Breast epithelium (tissue), 3 donors: ENCODE measurements at regions not wholly inside any gene's neighbourhood (a gene's known extent, or its start where the extent isn't known, plus 50 kb on each side); places are given as distances from the start of the nearest gene placed in this dataset.

Source experiments
- POLR2A ChIP-seq: fragments of 450-650 bp; IDR thresholded peaks from one replicate; pipeline ENCODE4 v1.6.1; 2016; ENCODE audit warnings: antibody characterized with exemption, mild to moderate bottlenecking, moderate library complexity
- POLR2AphosphoS5 ChIP-seq, 3 donors: sonication (generic); formaldehyde crosslinking; IDR thresholded peaks; one replicate each; pipeline ENCODE4 v1.6.1; 2017; ENCODE audit warnings: antibody characterized with exemption in 3 of 3
- TF ChIP-seq, protein P1 (sequence below), 3 donors: fragments of 450-650 bp; IDR thresholded peaks; one replicate each; pipeline ENCODE4 v1.5.1; 2016 to 2017; ENCODE audit warnings: antibody characterized with exemption in 3 of 3, mild to moderate bottlenecking in 3 of 3, moderate library complexity in 3 of 3

DNA sequence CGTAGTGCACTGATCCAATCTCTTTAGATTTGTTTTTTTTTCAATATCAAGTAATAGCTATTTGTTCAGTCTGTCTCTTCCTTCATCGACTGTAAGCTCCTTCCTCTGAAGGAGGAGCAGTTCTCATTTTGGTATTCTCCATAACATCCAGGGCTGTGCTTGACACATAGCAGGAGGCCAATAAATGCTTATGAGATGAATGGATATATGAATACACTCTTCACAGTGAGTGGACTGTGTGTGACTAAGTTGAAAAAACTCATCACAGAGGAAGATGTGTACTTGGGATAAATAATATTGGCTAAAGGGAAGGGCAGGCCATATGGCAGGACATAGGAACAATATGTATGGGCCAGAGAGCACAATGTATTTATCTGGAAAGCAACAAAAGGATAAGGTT lies 205.3 kb upstream of the PRICKLE1 start:
- no peak for TF ChIP-seq POLR2A
- TF ChIP-seq POLR2AphosphoS5 (IDR thresholded peaks at IDR 0.05): no peak
- TF ChIP-seq, protein P1, sequence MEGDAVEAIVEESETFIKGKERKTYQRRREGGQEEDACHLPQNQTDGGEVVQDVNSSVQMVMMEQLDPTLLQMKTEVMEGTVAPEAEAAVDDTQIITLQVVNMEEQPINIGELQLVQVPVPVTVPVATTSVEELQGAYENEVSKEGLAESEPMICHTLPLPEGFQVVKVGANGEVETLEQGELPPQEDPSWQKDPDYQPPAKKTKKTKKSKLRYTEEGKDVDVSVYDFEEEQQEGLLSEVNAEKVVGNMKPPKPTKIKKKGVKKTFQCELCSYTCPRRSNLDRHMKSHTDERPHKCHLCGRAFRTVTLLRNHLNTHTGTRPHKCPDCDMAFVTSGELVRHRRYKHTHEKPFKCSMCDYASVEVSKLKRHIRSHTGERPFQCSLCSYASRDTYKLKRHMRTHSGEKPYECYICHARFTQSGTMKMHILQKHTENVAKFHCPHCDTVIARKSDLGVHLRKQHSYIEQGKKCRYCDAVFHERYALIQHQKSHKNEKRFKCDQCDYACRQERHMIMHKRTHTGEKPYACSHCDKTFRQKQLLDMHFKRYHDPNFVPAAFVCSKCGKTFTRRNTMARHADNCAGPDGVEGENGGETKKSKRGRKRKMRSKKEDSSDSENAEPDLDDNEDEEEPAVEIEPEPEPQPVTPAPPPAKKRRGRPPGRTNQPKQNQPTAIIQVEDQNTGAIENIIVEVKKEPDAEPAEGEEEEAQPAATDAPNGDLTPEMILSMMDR (IDR thresholded peaks at IDR 0.05): no peak
